GM23338 (cell line): ENCODE measurements at regions not wholly inside any gene's neighbourhood (a gene's known extent, or its start where the extent isn't known, plus 50 kb on each side); places are given as distances from the start of the nearest gene placed in this dataset.

Experiments
- ATAC-seq: fragments of 200-7000 bp; cut with Tn5 transposase; 3 replicates; pipeline ENCODE4 v1.9.1; 2020
- DNase-seq: peaks from one replicate; pipeline ENCODE4 v3.0.0-alpha.2; 2015; ENCODE audit warnings: low spot score
- H2AFZ ChIP-seq: fragments of 200-600 bp; sonication (generic); 2 replicates; pipeline ENCODE4 v1.8.0; 2016; ENCODE audit warnings: antibody characterized with exemption, mild to moderate bottlenecking, moderate library complexity
- H3F3A ChIP-seq: fragments of 200-600 bp; sonication (generic); replicated peaks from 2 replicates; pipeline ENCODE4 v1.8.0; 2017; ENCODE audit warnings: antibody characterized with exemption, mixed run types, low read depth
- H3K27ac ChIP-seq: fragments of 200-600 bp; sonication (generic); 2 replicates; pipeline ENCODE4 v1.6.1; 2016; ENCODE audit warnings: low read depth
- H3K27me3 ChIP-seq: fragments of 200-600 bp; sonication (generic); 2 replicates; pipeline ENCODE4 v1.8.0; 2016; ENCODE audit warnings: mild to moderate bottlenecking, mixed run types, moderate library complexity; ENCODE audit not compliant: insufficient read depth
- H3K36me3 ChIP-seq: fragments of 200-600 bp; sonication (generic); 2 replicates; pipeline ENCODE4 v1.8.0; 2016; ENCODE audit warnings: mild to moderate bottlenecking; ENCODE audit not compliant: insufficient read depth
- H3K4me1 ChIP-seq: fragments of 200-600 bp; sonication (generic); 2 replicates; pipeline ENCODE4 v1.8.0; 2016; ENCODE audit warnings: mild to moderate bottlenecking, moderate library complexity; ENCODE audit not compliant: insufficient read depth
- H3K4me2 ChIP-seq: fragments of 200-600 bp; sonication (generic); 2 replicates; pipeline ENCODE4 v1.7.1; 2017; ENCODE audit warnings: mixed run types
- H3K4me3 ChIP-seq: fragments of 200-600 bp; sonication (generic); 2 replicates; pipeline ENCODE4 v1.6.1; 2016; ENCODE audit warnings: mixed run types
- H3K79me2 ChIP-seq: fragments of 200-600 bp; sonication (generic); replicated peaks from 2 replicates; pipeline ENCODE4 v1.8.0; 2017; ENCODE audit warnings: mild to moderate bottlenecking; ENCODE audit not compliant: insufficient read depth
- H3K9me2 ChIP-seq: fragments of 200-600 bp; sonication (generic); 2 replicates; pipeline ENCODE4 v1.8.0; 2017; ENCODE audit not compliant: insufficient read depth
- H4K20me1 ChIP-seq: fragments of 200-600 bp; sonication (generic); replicated peaks from 2 replicates; pipeline ENCODE4 v1.8.0; 2017; ENCODE audit warnings: mild to moderate bottlenecking; ENCODE audit not compliant: insufficient read depth
- H3K27ac Mint-ChIP-seq: 2 replicates; pipeline ENCODE4 v1.8.0; 2020; ENCODE audit warnings: inconsistent platforms, mild to moderate bottlenecking, moderate library complexity, mixed read lengths
- H3K27me3 Mint-ChIP-seq: 3 replicates; pipeline ENCODE4 v1.8.0; 2022; ENCODE audit warnings: low read depth, mild to moderate bottlenecking, moderate library complexity, mixed read lengths, inconsistent platforms; ENCODE audit not compliant: insufficient read depth, poor library complexity
- H3K36me3 Mint-ChIP-seq: 3 replicates; pipeline ENCODE4 v1.8.0; 2021; ENCODE audit warnings: low read depth, mild to moderate bottlenecking, inconsistent platforms, moderate library complexity, mixed read lengths
- H3K4me1 Mint-ChIP-seq: 3 replicates; pipeline ENCODE4 v1.8.0; 2020; ENCODE audit warnings: mild to moderate bottlenecking, inconsistent platforms, mixed read lengths
- H3K4me3 Mint-ChIP-seq: 3 replicates; pipeline ENCODE4 v1.8.0; 2021; ENCODE audit warnings: moderate library complexity, mild to moderate bottlenecking, inconsistent platforms, mixed read lengths
- H3K9me3 Mint-ChIP-seq: 3 replicates; pipeline ENCODE4 v1.8.0; 2020; ENCODE audit warnings: moderate library complexity, mild to moderate bottlenecking, inconsistent platforms, mixed read lengths
- CTCF ChIP-seq, 2 experiments: fragments of 200-600 bp in 1 of 2; sonication (generic) in 1 of 2; conservative IDR thresholded peaks; 2 replicates each; pipeline versions ENCODE4 v1.5.1 to v1.6.1; 2016 to 2017; ENCODE audit warnings: antibody characterized with exemption in 2 of 2, low read depth in 2 of 2, mild to moderate bottlenecking in 2 of 2, moderate library complexity in 1 of 2
- EZH2phosphoT487 ChIP-seq: fragments of 200-600 bp; sonication (generic); IDR thresholded peaks from one replicate; pipeline ENCODE4 v1.8.1; 2018; ENCODE audit warnings: antibody characterized with exemption; ENCODE audit not compliant: unreplicated experiment
- NANOG ChIP-seq: IDR thresholded peaks from 2 replicates; pipeline ENCODE4 v1.6.1; 2016; ENCODE audit warnings: antibody characterized with exemption, borderline replicate concordance
- POLR2AphosphoS5 ChIP-seq: IDR thresholded peaks from 2 replicates; pipeline ENCODE4 v1.6.1; 2016; ENCODE audit warnings: antibody characterized with exemption, low read depth
- STAT1 ChIP-seq: IDR thresholded peaks from one replicate; pipeline ENCODE4 v1.6.1; 2016; ENCODE audit warnings: antibody characterized with exemption; ENCODE audit not compliant: unreplicated experiment
- ZNF331 ChIP-seq: fragments of 250-450 bp; sonication (Bioruptor Pico); IDR thresholded peaks from 2 replicates; pipeline ENCODE4 v1.5.0; 2020; ENCODE audit warnings: low read depth, mild to moderate bottlenecking, moderate library complexity
- ZNF462 ChIP-seq: fragments of 250-450 bp; sonication (Bioruptor Pico); IDR thresholded peaks from 2 replicates; pipeline ENCODE4 v1.5.0; 2020; ENCODE audit warnings: mild to moderate bottlenecking, moderate library complexity

DNA sequence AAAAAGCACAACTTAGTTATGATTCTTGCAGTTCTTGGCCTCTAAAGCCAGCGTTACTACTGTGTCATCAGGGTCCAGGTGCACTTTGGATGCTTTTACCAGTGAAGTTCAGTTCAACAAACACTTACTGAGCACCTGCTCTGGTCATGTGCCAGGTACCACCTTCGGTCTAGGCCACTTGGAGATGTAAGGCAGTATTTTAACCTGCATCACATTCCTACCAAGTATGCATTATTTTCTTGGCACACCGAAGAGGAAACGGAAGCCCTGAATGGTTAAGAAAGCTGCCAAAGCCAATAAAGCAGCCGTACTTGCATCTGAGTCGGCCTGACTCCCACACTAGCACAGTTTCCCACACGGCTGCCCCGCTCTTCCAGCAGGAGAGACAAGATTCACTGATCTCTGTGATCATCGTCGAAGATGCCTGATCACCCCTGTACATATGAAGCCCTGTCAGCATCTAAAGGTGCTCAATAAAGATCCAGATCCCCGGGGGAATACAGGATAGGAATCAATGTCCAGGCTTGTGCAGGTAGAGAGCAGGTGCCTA is 427.1 kb downstream of the EIPR1 start (continued):
- TF ChIP-seq ZNF462 (CRISPR knock-in tag) = no peak
- TF ChIP-seq POLR2AphosphoS5 = no peak
- no peak for TF ChIP-seq NANOG
- TF ChIP-seq CTCF (conservative IDR thresholded peaks at IDR 0.05; ENCODE audit: low read depth in 2 of 2) = no peak

- Histone ChIP-seq H2AFZ (no peak overlapping the region), H3K4me1 (no peaks in the 10 kb centered on the region), H3K4me3 (no peak overlapping the region), H4K20me1 (no peaks in the 10 kb centered on the region), H3K36me3 (no peaks in the 10 kb centered on the region), H3K9me2 (no peaks in the 10 kb centered on the region), H3K27me3 (no peaks in the 10 kb centered on the region), H3F3A (no peaks in the 10 kb centered on the region), H3K27ac (no peak overlapping the region), H3K79me2 (no peaks in the 10 kb centered on the region), H3K4me2 (no peak overlapping the region)
- Mint-ChIP-seq H3K9me3 (peaks cover 12% of the 10 kb centered on the region), H3K4me1 (no peaks in the 10 kb centered on the region), H3K4me3 (no peak overlapping the region), H3K27ac (no peak overlapping the region), H3K27me3 (peaks cover 5% of the 10 kb centered on the region), H3K36me3 (no peaks in the 10 kb centered on the region)
- no peak for DNase-seq
- no peak for ATAC-seq
- TF ChIP-seq ZNF462 (CRISPR knock-in tag) = no peak
- TF ChIP-seq EZH2phosphoT487 = no peak
- TF ChIP-seq ZNF331 = no peak
- no peak for TF ChIP-seq STAT1
Observed at GRCh38 chr2:2947406-2947805, 430.2 kb downstream of the EIPR1 start.
